MM.1S (cell line): ENCODE measurements at regions not wholly inside any gene's neighbourhood (a gene's known extent, or its start where the extent isn't known, plus 50 kb on each side); places are given as distances from the start of the nearest gene placed in this dataset.

ENCODE experiments used
- CTCF ChIP-seq: fragments of 300-600 bp; sonication (generic); IDR thresholded peaks from 2 replicates; pipeline ENCODE4 v1.5.1; 2016; ENCODE audit warnings: antibody characterized with exemption, low read length, mixed read lengths
- EZH2 ChIP-seq: fragments of 300-600 bp; sonication (generic); optimal IDR thresholded peaks from 2 replicates; pipeline ENCODE3; 2017; ENCODE audit warnings: low read depth, mild to moderate bottlenecking, antibody characterized with exemption, low read length, mixed read lengths

DNA sequence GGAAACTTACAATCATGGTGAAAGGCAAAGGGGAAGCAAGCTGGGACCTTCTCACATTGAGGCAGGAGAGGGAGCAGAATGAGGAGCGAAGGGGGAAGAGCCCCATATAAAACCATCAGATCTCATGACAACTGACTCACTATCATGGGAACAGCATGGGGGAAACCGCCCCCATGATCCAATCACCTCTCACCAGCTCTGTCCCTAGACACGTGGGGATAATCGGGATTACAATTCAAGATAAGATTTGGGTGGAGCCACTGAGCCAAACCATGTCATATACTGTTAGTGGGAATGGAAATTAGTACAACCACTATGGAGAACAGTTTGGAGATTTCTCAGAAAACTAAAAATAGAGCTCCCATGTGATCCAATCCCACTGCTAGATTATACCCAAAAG, 163.7 kb downstream of the MANEA start:
- TF ChIP-seq EZH2 (no peak), CTCF (no peak)
